Fibroblast of lung (primary cell): ENCODE measurements at regions not wholly inside any gene's neighbourhood (a gene's known extent, or its start where the extent isn't known, plus 50 kb on each side); places are given as distances from the start of the nearest gene placed in this dataset.

Source experiments
- DNase-seq, 2 donors: peaks; one replicate each; pipeline versions ENCODE4 v3.0.0 to v3.0.0-alpha.2; 2010; ENCODE audit warnings: low read depth in 2 of 2
- H2AFZ ChIP-seq: 2 replicates; pipeline ENCODE4 v1.5.1; 2012; ENCODE audit warnings: low read length, control low read depth, inconsistent platforms
- H3K27ac ChIP-seq: 2 replicates; pipeline ENCODE4 v1.5.1; 2011; ENCODE audit warnings: low read length, control low read depth; ENCODE audit not compliant: insufficient read depth
- H3K27me3 ChIP-seq: 2 replicates; pipeline ENCODE4 v1.5.1; 2011; ENCODE audit warnings: mild to moderate bottlenecking, low read length; ENCODE audit not compliant: control insufficient read depth, insufficient read depth
- H3K36me3 ChIP-seq: 2 replicates; pipeline ENCODE4 v1.5.1; 2011; ENCODE audit warnings: low read length; ENCODE audit not compliant: control insufficient read depth, insufficient read depth
- H3K4me1 ChIP-seq: 2 replicates; pipeline ENCODE4 v1.5.1; 2011; ENCODE audit warnings: low read length; ENCODE audit not compliant: control insufficient read depth, insufficient read depth; ENCODE audit errors: extremely low read depth
- H3K4me2 ChIP-seq: 2 replicates; pipeline ENCODE4 v1.5.1; 2011; ENCODE audit warnings: low read length, control low read depth; ENCODE audit not compliant: insufficient read depth; ENCODE audit errors: extremely low read depth
- H3K4me3 ChIP-seq, 4 experiments: fragments of 200-600 bp in 1 of 4; sonication (generic) in 1 of 4; replicated peaks in 1 of 4; 2 replicates each; pipeline ENCODE4 v1.5.1; 2011 to 2016; ENCODE audit warnings: low read length in 4 of 4, low read depth in 3 of 4, mild to moderate bottlenecking in 3 of 4, control low read depth in 2 of 4, inconsistent platforms in 1 of 4, mixed read lengths in 1 of 4; ENCODE audit not compliant: insufficient read depth in 1 of 4; ENCODE audit errors: control extremely low read depth in 1 of 4
- H3K79me2 ChIP-seq: 2 replicates; pipeline ENCODE4 v1.5.1; 2012; ENCODE audit warnings: mild to moderate bottlenecking, low read length, inconsistent platforms; ENCODE audit not compliant: control insufficient read depth, insufficient read depth
- H3K9ac ChIP-seq: 2 replicates; pipeline ENCODE4 v1.5.1; 2011; ENCODE audit warnings: mild to moderate bottlenecking, low read length, control low read depth; ENCODE audit not compliant: insufficient read depth
- H3K9me3 ChIP-seq: 2 replicates; pipeline ENCODE4 v1.5.1; 2012; ENCODE audit warnings: low read depth, low read length; ENCODE audit not compliant: control insufficient read depth, insufficient read depth
- H4K20me1 ChIP-seq: 2 replicates; pipeline ENCODE4 v1.5.1; 2011; ENCODE audit warnings: low read length; ENCODE audit not compliant: control insufficient read depth, insufficient read depth; ENCODE audit errors: extremely low read depth
- CTCF ChIP-seq, 2 donors: IDR thresholded peaks in 1 of 2; conservative IDR thresholded peaks in 1 of 2; 1 replicate in 1 of 2; 2 replicates in 1 of 2; pipeline ENCODE4 v1.5.1; 2011 to 2012; ENCODE audit warnings: low read length in 2 of 2, control low read depth in 1 of 2, inconsistent platforms in 1 of 2, low read depth in 1 of 2, mild to moderate bottlenecking in 1 of 2
- EZH2 ChIP-seq: IDR thresholded peaks from 2 replicates; pipeline ENCODE4 v1.5.1; 2012; ENCODE audit warnings: low read length, control low read depth, mild to moderate bottlenecking; ENCODE audit errors: missing control alignments

GRCh38 chr1:172720339-172720738 is 61.4 kb downstream of the FASLG start:
- no peak overlapping the region for H2AFZ ChIP-seq
- no peak for DNase-seq
- H3K27me3 ChIP-seq: no peaks in the 10 kb centered on the region
- no peak overlapping the region for H3K27ac ChIP-seq
- TF ChIP-seq EZH2 (no peak), CTCF (conservative IDR thresholded peaks at IDR 0.05 in 1 of 2, IDR thresholded peaks at IDR 0.05 in 1 of 2; ENCODE audit: low read depth in 1 of 2, low read length in 2 of 2) (no peak)
- no peaks in the 10 kb centered on the region for H3K9me3 ChIP-seq
- no peaks in the 10 kb centered on the region for H3K79me2 ChIP-seq
- no peak overlapping the region for H3K4me2 ChIP-seq
- no peak overlapping the region for H3K9ac ChIP-seq
- no peaks in the 10 kb centered on the region for H4K20me1 ChIP-seq
- H3K4me1 ChIP-seq: peaks cover 2% of the 10 kb centered on the region
- no peak overlapping the region for H3K4me3 ChIP-seq
- no peaks in the 10 kb centered on the region for H3K36me3 ChIP-seq

GRCh38 chr1:172723251-172723650 is 64.3 kb downstream of the FASLG start:
- H3K9me3 ChIP-seq: no peaks in the 10 kb centered on the region
- H3K27ac ChIP-seq: no peak overlapping the region
- no peaks in the 10 kb centered on the region for H3K27me3 ChIP-seq
- TF ChIP-seq CTCF (conservative IDR thresholded peaks at IDR 0.05 in 1 of 2, IDR thresholded peaks at IDR 0.05 in 1 of 2; ENCODE audit: low read depth in 1 of 2, low read length in 2 of 2): no peak
- no peak for TF ChIP-seq EZH2
- peak; percentile 4 to 40 for DNase-seq
- no peak overlapping the region for H2AFZ ChIP-seq
- no peak overlapping the region for H3K4me2 ChIP-seq
- H3K4me3 ChIP-seq: no peak overlapping the region
- H3K4me1 ChIP-seq: peaks cover 2% of the 10 kb centered on the region
- no peaks in the 10 kb centered on the region for H3K36me3 ChIP-seq
- H4K20me1 ChIP-seq: no peaks in the 10 kb centered on the region
- no peak overlapping the region for H3K9ac ChIP-seq
- H3K79me2 ChIP-seq: no peaks in the 10 kb centered on the region

DNA sequence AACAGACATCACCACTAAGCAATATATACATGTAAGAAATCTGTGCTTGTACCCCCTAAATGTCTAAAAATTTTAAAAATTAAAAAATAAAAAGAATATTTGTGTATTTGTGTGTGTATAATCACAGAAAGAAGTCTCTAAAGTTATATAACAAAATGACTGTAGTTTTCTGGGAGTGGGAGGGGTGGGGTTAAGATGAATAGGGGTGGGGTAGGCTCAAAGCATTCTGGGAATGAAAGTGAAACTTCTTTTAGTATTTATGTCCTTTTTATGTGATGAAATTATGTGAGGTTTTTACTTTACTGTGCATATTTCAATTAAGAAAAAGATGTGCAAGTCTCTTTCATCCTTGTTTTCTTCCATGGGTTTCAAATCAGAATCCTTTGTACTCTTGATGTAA is 65.3 kb downstream of the FASLG start:
- Histone ChIP-seq H3K27ac (no peak overlapping the region), H3K4me1 (peaks cover 2% of the 10 kb centered on the region), H3K4me3 (no peak overlapping the region), H3K79me2 (no peaks in the 10 kb centered on the region), H4K20me1 (no peaks in the 10 kb centered on the region), H2AFZ (no peak overlapping the region), H3K27me3 (no peaks in the 10 kb centered on the region), H3K9me3 (no peaks in the 10 kb centered on the region), H3K36me3 (no peaks in the 10 kb centered on the region), H3K9ac (no peak overlapping the region), H3K4me2 (no peak overlapping the region)
- DNase-seq: no peak
- TF ChIP-seq EZH2 (no peak), CTCF (conservative IDR thresholded peaks at IDR 0.05 in 1 of 2, IDR thresholded peaks at IDR 0.05 in 1 of 2; ENCODE audit: low read depth in 1 of 2, low read length in 2 of 2) (no peak)
